HG03575 (cell line): ENCODE measurements at regions not wholly inside any gene's neighbourhood (a gene's known extent, or its start where the extent isn't known, plus 50 kb on each side); places are given as distances from the start of the nearest gene placed in this dataset.

Source experiments
- ATAC-seq: cut with Tn5 transposase; IDR thresholded peaks from one replicate; pipeline ENCODE4 v1.9.1; 2021; ENCODE audit not compliant: unreplicated experiment, insufficient number of reproducible peaks, low FRiP score; ENCODE audit errors: extremely low read depth

DNA sequence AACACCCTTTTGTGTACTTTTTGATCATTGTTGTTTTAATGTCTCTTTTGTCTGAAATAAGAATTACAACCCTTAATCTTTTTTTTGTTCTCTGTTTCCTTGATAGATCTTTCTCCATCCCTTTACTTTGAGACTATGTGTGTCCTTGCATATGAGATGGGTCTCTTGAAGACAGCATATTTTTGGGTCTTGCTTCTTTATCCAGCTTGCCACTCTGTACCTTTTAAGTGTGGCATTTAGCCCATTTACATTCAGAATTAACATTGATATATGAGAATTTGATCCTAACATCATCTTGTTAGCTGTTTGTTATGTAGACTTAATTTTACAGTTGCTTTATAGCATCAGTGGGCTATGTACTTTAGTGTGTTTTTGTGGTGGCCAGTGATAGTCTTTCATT lies 382.5 kb downstream of the MED10 start:
- no peak for ATAC-seq

DNA sequence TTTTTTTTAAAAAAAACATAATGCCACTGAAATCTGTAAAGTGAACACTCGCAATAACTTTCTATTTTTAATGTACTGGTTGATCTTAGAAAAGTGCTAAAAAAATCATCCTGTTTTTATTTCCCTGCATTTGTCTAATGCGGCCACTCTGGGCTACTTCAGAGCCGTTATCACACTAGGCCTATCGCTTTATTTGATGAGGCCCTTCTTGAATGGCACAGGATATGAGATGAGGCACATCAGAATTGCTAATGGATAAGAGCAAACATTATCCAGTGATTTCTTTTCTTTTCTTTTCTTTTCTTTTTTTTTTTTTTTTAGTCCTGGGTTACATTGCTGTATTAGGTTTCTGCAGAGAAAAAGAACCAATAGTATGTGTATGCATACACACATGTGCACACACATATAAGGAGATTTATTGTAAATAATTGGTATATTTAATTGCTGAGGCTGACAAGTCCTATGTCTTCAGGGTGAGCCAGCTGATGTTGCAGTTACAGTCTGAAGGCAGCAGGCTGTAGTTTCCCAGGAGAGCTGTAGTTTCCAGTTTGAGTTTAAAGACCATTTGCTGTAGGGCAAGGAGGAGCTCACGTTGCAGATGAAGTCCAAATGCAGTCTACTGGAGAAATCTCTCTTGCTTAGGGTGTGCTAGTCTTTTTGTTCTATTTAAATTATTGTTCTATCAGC lies 391.7 kb downstream of the MED10 start:
- ATAC-seq = no peak

DNA sequence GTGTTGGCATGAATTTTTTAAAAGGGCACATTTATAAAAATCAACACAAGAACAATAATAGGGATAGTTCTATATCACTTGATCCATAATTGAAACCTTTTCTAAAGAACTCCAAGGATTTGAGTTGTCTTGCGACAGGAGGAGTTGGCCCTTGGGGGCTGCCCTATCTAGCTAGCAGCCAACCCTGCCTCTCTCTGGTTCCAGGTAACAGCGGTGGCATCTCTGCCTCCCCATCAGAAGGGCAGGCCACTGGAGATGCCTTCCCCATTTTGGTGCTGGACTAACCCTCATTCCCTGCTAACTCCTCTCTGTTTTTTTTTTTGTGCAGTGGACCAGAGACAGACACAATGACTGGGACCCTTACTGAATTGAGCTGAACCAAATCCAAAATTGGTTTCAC lies 393.0 kb downstream of the MED10 start:
- ATAC-seq = no peak

DNA sequence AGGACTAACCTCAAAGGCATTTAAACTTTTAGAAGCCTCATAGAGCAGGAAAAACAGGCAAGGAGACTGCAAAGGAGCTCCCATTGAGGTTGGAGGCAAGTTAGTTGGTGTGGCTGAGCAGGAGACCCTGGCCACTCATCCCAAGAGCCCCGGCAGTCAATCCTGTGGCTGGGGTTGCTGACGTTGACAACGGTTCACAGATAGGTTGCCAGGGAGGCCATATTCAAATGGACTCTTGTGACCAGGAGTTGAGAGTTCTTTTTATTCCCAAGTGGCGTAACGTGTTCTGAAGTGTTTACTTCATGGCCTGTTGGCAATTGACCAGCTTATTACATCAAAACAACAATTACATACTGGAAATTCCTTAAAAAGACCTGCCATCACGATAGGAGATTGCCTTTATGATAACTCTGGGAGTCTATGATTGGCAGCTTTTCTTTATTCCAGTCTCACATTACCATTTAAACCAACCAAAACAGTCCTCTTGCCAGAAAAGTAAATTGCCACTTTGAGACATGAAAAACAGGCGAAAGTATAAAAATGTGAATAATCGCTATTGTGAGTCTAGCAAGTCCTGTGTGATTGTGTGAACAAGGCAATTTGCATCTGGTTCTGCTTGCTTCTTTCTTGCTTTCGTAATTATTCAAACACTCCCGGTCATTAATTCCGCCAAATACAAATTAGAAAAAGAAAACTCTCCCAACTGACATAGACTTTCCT lies 394.9 kb downstream of the MED10 start:
- no peak for ATAC-seq

DNA sequence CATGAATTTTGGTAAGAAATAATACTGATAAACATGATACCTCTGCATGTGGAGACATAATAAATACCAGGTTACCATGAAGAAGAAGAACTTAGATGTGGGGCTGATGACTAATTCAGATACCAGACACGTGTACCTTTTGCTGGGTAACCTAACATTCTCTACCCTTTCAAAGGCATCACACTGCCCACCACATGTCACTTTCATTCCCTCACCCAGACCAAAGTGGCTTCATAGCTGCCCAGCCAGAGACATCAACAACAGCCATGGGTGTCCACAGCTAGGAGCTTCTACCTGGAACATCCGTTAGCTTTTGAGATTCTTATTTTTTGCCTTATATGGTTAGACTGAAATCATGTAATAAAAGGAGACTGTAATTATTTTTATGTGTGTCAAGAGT lies 396.8 kb downstream of the MED10 start:
- no peak for ATAC-seq

DNA sequence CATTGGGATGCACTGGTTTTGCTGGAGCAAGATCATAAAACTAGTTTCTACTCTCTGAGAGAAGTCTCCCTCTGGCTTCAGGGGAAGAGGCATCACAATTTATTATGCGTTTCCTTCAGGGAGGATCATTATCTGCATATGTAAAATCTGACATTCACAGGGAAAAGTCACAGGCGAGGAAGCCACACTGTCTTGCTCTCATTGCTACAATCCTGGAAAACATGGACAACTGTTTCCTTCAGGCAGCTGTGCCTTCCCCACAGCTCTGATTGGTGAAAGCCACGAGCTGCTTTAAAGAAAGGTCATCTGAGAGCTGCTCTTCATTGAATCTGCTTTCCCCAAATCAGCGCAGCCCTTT lies 397.8 kb downstream of the MED10 start:
- no peak for ATAC-seq

DNA sequence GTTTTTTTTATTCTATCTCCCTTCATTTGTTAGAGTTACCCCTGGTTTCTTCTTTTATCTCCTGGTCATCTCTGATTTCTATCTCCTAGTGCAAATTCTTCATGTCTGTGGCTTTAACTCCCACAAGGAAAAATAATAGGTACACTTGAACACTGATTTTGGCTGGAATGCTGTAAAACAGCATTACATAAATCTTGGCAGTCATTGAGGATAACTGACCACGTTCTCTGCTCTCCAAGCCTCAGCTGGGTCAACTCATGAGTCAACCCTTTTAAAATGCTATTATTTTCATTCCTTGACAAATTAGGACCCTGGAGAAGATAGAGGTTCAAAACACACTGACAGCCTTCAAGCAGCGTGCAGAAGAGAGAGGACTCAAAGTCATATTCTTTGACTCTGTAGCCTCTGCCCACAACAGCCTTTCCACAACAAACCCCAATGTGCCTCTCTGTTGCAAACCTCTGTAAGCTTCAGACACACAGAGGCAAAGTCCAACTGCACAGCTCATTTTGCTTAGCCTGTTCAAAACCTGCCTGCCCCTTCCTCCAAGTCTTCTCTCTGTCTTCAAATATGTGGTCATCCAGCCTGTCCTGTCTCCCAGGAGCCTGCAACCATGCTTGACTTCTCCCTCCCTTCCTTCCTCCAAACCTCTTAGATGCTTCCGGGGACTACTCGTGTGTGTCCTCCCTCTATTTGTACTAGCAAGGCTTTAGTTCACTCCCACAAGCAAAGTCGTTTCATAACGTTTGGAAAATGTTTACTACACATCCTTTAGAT lies 398.4 kb downstream of the MED10 start:
- no peak for ATAC-seq

DNA sequence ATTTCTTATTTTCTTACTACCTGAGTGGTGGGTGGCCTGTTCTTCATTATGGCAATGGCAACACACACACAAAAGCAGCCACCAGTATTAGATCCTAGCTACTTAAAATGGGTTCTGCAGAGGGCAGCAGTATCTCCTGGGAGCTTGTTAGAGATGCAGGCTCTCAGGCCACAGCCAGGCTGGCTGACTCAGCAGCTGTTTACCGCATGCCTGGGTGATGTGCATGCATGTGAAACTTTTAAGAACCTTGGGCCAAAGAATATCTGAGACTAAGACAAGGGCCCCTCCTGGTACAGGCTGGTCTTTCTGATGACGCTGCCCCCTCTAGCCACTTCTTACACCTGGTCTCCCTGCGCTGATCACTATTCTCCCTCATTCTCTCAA lies 399.0 kb downstream of the MED10 start:
- no peak for ATAC-seq

DNA sequence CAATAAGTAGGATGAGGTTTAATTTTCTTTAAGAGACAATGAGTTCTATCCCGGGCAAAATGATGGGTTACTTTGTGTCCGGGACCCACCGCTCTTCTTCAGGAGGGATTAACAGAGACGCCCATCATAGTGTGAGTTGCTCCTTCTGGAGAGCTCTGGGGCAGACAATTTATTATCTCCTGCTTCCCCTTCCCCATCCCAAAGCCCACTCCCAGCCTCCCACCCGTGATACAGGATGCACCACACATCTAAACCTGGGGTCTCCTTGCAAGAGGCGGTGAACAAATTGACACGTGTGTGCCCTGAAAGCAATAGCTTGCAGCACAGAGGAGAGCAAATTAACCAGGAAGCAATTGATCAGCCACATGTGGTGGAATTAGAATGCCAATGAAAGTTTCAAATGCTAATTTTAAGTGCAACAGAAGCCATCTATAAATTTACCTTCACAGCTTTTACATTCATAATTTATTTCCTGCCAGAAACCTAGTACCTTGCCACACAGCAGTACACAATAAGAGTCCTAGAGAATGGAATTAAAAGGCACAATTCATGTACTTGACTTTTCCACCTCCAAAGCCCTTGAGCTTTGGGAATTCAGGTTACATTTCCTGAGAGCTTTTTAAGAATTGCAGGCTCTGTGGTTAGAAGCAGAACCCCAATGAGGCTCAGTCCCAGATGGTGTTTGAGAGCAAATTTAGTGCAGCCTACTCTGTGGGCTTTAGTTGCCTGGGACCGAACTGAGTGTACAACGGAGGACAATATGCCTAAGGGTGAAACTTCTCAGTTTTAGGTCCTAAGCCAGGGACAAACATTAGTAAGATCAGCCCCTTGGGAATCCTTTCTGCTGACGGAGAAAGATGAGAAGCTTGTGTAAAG lies 399.6 kb downstream of the MED10 start:
- no peak for ATAC-seq

DNA sequence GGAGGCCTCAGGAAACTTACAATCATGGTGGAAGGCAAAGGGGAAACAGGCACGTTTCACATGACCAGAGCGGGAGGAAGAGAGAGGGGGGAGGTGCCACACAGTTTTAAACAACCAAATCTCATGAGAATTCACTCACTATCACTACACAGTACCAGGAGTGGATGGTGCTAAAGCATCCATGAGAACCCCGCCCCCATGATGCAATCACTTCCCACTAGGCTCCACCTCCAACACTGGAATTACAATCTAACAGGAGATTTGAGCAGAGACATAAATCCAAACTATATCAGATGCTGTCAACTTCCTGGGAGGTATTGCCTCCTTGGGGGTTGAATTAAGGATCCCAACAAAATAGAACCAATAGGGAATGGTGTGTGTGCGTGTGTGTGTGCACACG lies 407.1 kb downstream of the MED10 start:
- ATAC-seq = no peak

DNA sequence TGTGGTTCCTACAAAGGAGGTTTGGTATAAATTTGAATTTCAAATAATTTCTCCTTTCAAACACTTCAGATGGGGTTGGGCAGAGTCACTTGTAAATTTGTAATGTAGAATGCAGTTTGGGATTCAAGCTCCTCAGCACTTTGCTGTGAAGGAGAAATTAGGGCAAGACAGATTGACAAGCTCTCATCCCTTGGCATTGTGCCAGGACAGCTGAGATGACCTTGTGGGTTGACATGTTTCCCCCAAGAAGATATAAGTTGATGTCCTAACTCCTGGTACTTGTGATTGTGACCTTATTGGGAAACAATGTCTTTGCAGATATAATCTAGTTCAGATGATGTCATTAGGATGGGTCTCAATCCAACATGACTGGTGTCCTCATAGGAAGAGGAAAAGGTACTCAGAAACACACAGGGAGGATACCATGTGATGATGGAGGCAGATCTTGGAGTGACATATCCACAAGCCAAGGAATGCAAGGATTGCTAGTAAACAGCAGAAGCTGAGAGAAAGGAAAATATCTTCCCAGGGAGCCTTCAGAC lies 408.3 kb downstream of the MED10 start:
- no peak for ATAC-seq

DNA sequence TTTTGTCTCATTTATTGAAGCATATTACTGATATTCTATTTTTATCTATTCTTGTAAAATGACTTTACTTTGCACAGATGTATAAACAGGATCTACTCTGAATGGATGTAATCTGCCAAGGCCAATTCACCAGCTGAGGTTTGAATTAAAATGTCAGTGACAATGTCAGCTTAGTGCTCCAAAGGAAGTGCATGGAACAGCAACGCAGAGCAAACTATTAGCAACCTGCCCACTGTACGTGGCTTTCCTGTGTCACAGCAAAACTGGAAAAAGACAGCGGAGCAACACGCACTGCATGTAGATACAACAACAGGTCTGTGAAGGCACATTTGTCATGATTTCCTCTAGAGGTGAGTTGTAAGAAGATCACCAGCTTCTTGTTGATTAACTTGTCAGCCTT lies 409.4 kb downstream of the MED10 start:
- no peak for ATAC-seq

DNA sequence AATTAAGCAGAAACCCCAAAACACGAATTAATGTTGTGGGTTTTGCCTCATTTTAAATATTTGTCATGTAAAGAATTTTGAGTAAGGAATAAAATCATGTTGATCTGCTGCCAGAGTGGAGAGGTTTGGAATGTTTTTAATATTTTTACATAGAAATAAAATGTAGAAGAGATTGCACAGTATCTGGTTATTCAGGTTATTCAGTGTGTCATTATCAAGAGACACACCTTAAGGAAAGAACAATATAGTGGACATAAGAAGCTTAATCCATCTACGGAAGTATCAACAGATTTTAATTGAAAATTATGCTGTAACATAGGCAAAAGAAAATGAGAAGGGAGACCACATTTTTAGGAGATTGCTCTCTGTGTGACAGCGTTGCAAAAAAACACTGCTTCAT lies 410.4 kb downstream of the MED10 start:
- no peak for ATAC-seq

DNA sequence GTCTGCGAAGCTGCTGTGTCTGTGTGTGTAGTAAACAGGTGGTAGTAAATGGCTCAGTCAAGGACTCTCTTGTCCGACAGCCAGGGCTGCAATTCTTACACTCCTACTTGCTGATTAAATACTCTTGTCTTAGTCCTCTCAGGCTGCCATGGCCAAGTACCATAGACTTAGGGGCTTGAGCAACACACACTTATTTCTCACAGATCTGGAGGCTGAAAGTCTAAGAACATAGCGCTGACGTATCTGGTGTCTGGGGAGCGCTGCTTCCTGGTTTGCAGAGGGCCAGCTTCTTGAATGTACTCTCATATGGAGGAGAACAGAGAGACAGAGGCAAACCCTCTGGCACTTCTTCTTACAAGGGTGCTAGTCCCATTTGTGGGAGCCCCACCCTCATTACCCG lies 411.0 kb downstream of the MED10 start:
- no peak for ATAC-seq

DNA sequence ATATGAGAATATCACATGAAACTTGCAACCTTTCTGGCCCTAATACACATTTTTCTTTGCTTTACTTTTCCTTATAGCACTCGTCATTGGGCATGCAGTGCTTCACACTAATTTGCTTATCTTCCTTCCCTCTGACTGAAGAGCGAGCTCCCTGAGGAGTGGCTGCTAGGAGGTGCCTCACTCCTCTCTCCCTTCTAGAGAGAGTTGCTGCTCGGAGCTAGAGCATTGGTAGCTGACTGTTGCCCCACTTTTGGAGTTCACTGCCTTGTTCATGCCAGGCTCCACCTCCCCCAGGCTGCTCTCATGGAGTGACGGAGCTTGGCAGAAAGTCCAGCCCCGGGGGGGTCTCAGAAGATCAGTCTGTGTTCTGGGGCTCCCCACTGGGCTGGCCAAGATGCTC lies 413.2 kb downstream of the MED10 start:
- ATAC-seq = no peak

DNA sequence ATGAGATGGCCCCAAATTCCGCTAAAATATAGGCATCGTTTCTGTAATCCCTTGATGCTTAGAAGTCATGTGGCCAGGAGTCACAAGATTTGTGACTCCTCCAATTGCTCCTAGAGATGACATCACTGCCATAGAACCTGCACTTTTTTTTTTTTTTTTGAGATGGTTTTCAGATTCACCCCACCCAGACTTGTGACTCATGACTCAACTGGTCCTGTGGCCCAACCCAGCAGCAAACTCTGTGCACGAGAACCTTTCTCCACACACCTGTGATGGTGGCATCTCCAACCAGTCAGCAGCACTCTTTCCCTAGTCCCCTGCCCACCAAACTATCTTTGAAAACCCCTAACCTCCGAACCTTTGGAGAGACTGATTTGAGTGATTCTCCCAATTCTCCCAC lies 414.0 kb downstream of the MED10 start:
- no peak for ATAC-seq

DNA sequence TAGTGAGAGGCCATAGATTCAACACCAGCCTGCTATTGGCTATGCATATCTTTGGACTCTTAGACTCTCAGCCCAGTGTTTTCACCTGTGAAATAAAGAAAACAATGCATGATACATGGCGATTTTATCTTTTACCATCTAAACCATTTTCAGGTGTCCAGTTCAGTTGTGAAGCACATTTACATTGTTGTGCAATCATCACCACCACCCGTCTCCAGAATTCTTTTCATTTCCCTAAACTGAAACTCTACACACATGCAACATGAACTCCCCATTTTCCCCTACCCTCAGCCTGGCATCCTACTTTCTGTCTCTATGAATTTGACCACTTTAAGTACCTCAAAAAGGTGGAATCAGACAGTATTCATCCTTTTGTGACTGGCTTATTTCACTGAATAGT lies 420.6 kb downstream of the MED10 start:
- no peak for ATAC-seq

DNA sequence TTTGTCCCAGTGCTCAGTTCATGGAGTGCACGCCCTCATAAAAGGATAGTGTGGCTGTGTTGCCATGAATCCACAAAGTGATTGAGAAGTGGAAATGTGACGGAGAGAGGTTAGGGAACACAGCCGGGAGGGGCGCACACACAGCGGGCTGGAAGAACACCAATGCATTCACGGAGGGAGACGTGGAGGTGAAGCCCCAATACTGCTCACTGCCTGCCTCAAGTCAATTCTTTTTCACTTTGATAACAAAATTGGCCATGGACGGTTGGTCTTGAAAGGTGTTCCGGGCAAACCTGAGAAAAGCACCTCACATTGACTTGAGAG lies 424.1 kb downstream of the MED10 start:
- no peak for ATAC-seq

DNA sequence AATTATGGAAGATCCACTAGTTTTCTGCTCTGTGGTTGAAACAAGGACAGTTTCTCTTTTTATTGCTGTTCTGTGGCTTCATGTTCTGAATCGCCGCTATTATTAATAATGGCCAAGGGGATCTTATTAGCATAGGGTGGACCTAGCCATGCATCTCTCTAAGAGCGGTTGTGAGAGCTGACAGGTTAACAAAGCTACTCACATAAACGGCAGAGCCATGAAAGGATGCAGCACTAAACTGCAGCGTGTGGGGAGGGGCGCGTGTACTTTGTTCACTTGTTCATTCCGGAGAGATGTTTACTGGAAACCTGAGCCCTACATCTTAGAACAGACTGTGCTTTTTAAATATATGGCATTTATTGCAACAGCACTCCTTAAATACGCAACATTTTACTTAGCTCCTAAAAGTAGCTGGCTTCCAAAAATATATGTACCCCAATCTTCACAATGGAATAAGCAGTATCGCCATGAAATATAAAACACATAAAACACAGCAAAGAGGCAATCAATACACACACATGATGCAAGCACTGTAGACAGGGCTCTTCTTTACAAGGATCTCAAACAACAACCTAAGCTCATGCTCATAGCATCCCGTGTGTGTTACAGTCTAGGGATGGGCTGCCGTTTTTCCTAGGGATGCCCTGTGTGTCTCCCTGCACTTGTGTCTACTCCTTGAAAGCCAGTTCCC lies 424.6 kb downstream of the MED10 start:
- no peak for ATAC-seq
